Neural progenitor cell (in vitro differentiated cells): ENCODE measurements at regions not wholly inside any gene's neighbourhood (a gene's known extent, or its start where the extent isn't known, plus 50 kb on each side); places are given as distances from the start of the nearest gene placed in this dataset.

Experiments
- DNase-seq: peaks from one replicate; pipeline ENCODE4 v3.0.0-alpha.2; 2016; ENCODE audit warnings: low spot score
- H2AFZ ChIP-seq: fragments of 200-600 bp; sonication (generic); replicated peaks from 2 replicates; pipeline ENCODE4 v1.6.1; 2016; ENCODE audit warnings: antibody characterized with exemption
- H3F3A ChIP-seq: fragments of 200-600 bp; sonication (generic); 2 replicates; pipeline ENCODE4 v1.6.1; 2016; ENCODE audit warnings: antibody characterized with exemption, low read depth
- H3K27ac ChIP-seq: fragments of 200-600 bp; sonication (generic); 2 replicates; pipeline ENCODE4 v1.5.1; 2016; ENCODE audit warnings: mild to moderate bottlenecking
- H3K27me3 ChIP-seq: fragments of 200-600 bp; sonication (generic); 2 replicates; pipeline ENCODE4 v1.6.1; 2016; ENCODE audit warnings: mild to moderate bottlenecking, moderate library complexity
- H3K36me3 ChIP-seq: fragments of 200-600 bp; sonication (generic); 2 replicates; pipeline ENCODE4 v1.5.1; 2016
- H3K4me1 ChIP-seq: fragments of 200-600 bp; sonication (generic); 2 replicates; pipeline ENCODE4 v1.6.1; 2016; ENCODE audit warnings: mixed run types
- H3K4me2 ChIP-seq: fragments of 200-600 bp; sonication (generic); 2 replicates; pipeline ENCODE4 v1.6.1; 2016
- H3K4me3 ChIP-seq: fragments of 200-600 bp; sonication (generic); 2 replicates; pipeline ENCODE4 v1.5.1; 2016
- H3K79me2 ChIP-seq: fragments of 200-600 bp; sonication (generic); 2 replicates; pipeline ENCODE4 v1.6.1; 2016; ENCODE audit warnings: low read depth
- H3K9ac ChIP-seq: fragments of 200-600 bp; sonication (generic); 2 replicates; pipeline ENCODE4 v1.6.1; 2016
- H3K9me3 ChIP-seq: fragments of 200-600 bp; sonication (generic); 2 replicates; pipeline ENCODE4 v1.5.1; 2016; ENCODE audit warnings: low read depth
- H4K20me1 ChIP-seq: fragments of 200-600 bp; sonication (generic); 2 replicates; pipeline ENCODE4 v1.6.1; 2016; ENCODE audit warnings: low read depth
- H3K27ac Mint-ChIP-seq: 3 replicates; pipeline ENCODE4 v1.8.0; 2021; ENCODE audit warnings: mixed read lengths
- H3K27me3 Mint-ChIP-seq: 2 replicates; pipeline ENCODE4 v1.8.0; 2022; ENCODE audit warnings: low read depth, mild to moderate bottlenecking, inconsistent platforms, moderate library complexity, mixed read lengths; ENCODE audit not compliant: insufficient read depth
- H3K36me3 Mint-ChIP-seq: 3 replicates; pipeline ENCODE4 v1.8.0; 2021; ENCODE audit warnings: mixed read lengths
- H3K4me1 Mint-ChIP-seq: 3 replicates; pipeline ENCODE4 v1.8.0; 2021; ENCODE audit warnings: mixed read lengths
- H3K4me3 Mint-ChIP-seq: 3 replicates; pipeline ENCODE4 v1.8.0; 2021; ENCODE audit warnings: mild to moderate bottlenecking, moderate library complexity, mixed read lengths
- H3K9me3 Mint-ChIP-seq: 3 replicates; pipeline ENCODE4 v1.8.0; 2020; ENCODE audit warnings: mixed read lengths
- CTCF ChIP-seq: fragments of 200-600 bp; sonication (generic); IDR thresholded peaks from 2 replicates; pipeline ENCODE4 v1.5.1; 2017; ENCODE audit warnings: antibody characterized with exemption, mild to moderate bottlenecking
- EZH2 ChIP-seq: fragments of 200-600 bp; sonication (generic); IDR thresholded peaks from 2 replicates; pipeline ENCODE4 v1.6.1; 2017; ENCODE audit warnings: antibody characterized with exemption, mild to moderate bottlenecking, moderate library complexity
- EZH2phosphoT487 ChIP-seq: fragments of 200-600 bp; sonication (generic); IDR thresholded peaks from 2 replicates; pipeline ENCODE4 v1.6.1; 2017; ENCODE audit warnings: antibody characterized with exemption

GRCh38 chr11:57935402-57936049 lies 88.2 kb upstream of the OR9Q1 start:
- DNase-seq: no peak
- H3K36me3 ChIP-seq: no peaks in the 10 kb centered on the region
- no peaks in the 10 kb centered on the region for H3K9me3 ChIP-seq
- Mint-ChIP-seq H3K4me3 (no peak overlapping the region), H3K27me3 (no peaks in the 10 kb centered on the region), H3K9me3 (no peaks in the 10 kb centered on the region), H3K36me3 (no peaks in the 10 kb centered on the region), H3K27ac (no peak overlapping the region), H3K4me1 (no peaks in the 10 kb centered on the region)
- no peak overlapping the region for H3K4me2 ChIP-seq
- no peaks in the 10 kb centered on the region for H3K4me1 ChIP-seq
- no peaks in the 10 kb centered on the region for H3K27me3 ChIP-seq
- no peak overlapping the region for H3K9ac ChIP-seq
- no peak for TF ChIP-seq CTCF
- TF ChIP-seq EZH2phosphoT487: no peak
- H3K4me3 ChIP-seq: no peak overlapping the region
- no peaks in the 10 kb centered on the region for H3F3A ChIP-seq
- H4K20me1 ChIP-seq: no peaks in the 10 kb centered on the region
- H2AFZ ChIP-seq: no peak overlapping the region
- no peaks in the 10 kb centered on the region for H3K79me2 ChIP-seq
- no peak overlapping the region for H3K27ac ChIP-seq

DNA sequence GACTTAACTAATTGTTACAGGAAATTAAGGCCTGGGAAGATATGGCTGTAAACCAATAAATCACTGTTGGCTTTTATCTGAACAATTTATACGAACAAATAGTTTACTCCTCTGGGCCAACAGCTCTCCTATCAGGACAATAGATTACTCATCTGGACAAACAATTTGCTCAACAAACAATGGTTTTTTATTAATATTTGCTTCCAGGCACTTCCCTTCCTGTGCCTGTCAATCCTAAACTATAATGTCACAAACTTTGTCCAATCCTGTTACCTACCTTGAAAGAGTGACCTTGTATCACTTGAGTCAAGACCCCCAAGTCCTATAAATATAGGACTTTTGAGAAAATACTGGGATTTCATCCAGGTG lies 87.6 kb upstream of the OR9Q1 start:
- Mint-ChIP-seq H3K36me3 (no peaks in the 10 kb centered on the region), H3K9me3 (no peaks in the 10 kb centered on the region), H3K27ac (no peak overlapping the region), H3K4me1 (no peaks in the 10 kb centered on the region), H3K27me3 (no peaks in the 10 kb centered on the region), H3K4me3 (no peak overlapping the region)
- Histone ChIP-seq H3K4me1 (no peaks in the 10 kb centered on the region), H3K9ac (no peak overlapping the region), H3K79me2 (no peaks in the 10 kb centered on the region), H3K27me3 (no peaks in the 10 kb centered on the region), H3K36me3 (no peaks in the 10 kb centered on the region), H3K27ac (no peak overlapping the region), H3K4me2 (no peak overlapping the region), H3F3A (no peaks in the 10 kb centered on the region), H3K9me3 (no peaks in the 10 kb centered on the region), H2AFZ (no peak overlapping the region), H3K4me3 (no peak overlapping the region), H4K20me1 (no peaks in the 10 kb centered on the region)
- TF ChIP-seq EZH2 (no peak), CTCF (no peak), EZH2phosphoT487 (no peak)
- no peak for DNase-seq

GRCh38 chr11:57937431-57937830 lies 86.2 kb upstream of the OR9Q1 start:
- H3F3A ChIP-seq: no peaks in the 10 kb centered on the region
- no peaks in the 10 kb centered on the region for H3K4me1 ChIP-seq

More at GRCh38 chr11:57937431-57937830, 86.2 kb upstream of the OR9Q1 start:
- H3K4me1 Mint-ChIP-seq: no peaks in the 10 kb centered on the region
- H3K9me3 ChIP-seq: no peaks in the 10 kb centered on the region
- no peak overlapping the region for H3K4me3 Mint-ChIP-seq
- no peaks in the 10 kb centered on the region for H3K27me3 Mint-ChIP-seq
- no peaks in the 10 kb centered on the region for H3K27me3 ChIP-seq
- H4K20me1 ChIP-seq: no peaks in the 10 kb centered on the region
- no peak overlapping the region for H3K27ac Mint-ChIP-seq
- H3K4me3 ChIP-seq: no peak overlapping the region
- no peak for TF ChIP-seq EZH2phosphoT487
- no peak for TF ChIP-seq EZH2
- no peak for TF ChIP-seq CTCF
- no peak overlapping the region for H3K9ac ChIP-seq
- no peak for DNase-seq
- no peak overlapping the region for H2AFZ ChIP-seq
- H3K4me2 ChIP-seq: no peak overlapping the region
- no peaks in the 10 kb centered on the region for H3K36me3 ChIP-seq
- H3K79me2 ChIP-seq: no peaks in the 10 kb centered on the region
- H3K27ac ChIP-seq: no peak overlapping the region
- H3K36me3 Mint-ChIP-seq: no peaks in the 10 kb centered on the region
- H3K9me3 Mint-ChIP-seq: no peaks in the 10 kb centered on the region
